GM19395 (cell line): ENCODE measurements at regions not wholly inside any gene's neighbourhood (a gene's known extent, or its start where the extent isn't known, plus 50 kb on each side); places are given as distances from the start of the nearest gene placed in this dataset.

Experiments
- ATAC-seq: cut with Tn5 transposase; IDR thresholded peaks from one replicate; pipeline ENCODE4 v1.9.1; 2021; ENCODE audit warnings: mild to moderate bottlenecking, moderate library complexity; ENCODE audit not compliant: unreplicated experiment

DNA sequence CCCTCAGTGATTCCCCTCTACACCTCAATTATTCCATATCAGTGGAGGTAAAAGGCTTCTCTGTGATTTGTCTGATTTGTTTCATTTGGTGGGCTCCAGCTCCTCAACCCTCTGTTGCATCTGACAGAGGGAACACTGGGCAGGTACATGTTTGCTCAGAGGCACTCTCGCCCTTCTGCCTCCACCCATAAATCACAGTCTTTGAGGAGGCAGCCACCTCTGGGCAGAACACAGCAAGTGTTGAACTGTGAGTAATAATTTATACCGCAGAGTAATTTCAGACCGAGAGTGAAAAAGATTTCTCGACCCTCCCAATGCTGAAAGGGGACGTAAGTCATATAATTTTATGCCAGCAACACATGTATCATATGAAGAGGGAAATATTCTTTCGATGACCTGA, 330.1 kb upstream of the PBX1 start:
- no peak for ATAC-seq

DNA sequence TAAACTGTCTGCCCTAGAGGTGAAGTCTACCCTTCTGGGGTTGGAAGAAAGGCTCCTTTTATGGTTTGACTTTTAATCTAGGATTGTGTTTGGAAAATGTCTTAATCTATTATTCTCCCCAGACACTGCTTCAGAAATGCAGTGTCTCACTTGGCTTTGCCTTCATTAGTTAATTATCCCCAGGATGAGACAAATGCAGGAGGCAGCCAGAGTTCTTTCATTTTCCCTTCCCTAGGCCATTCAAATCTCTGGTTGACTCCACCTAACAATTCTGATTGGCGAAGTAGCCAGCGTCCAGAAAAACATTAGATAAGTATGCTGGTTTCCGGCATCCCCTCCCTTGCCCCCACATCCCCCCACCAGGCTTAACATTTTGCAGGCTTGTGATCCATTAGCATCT, 325.8 kb upstream of the PBX1 start:
- no peak for ATAC-seq

DNA sequence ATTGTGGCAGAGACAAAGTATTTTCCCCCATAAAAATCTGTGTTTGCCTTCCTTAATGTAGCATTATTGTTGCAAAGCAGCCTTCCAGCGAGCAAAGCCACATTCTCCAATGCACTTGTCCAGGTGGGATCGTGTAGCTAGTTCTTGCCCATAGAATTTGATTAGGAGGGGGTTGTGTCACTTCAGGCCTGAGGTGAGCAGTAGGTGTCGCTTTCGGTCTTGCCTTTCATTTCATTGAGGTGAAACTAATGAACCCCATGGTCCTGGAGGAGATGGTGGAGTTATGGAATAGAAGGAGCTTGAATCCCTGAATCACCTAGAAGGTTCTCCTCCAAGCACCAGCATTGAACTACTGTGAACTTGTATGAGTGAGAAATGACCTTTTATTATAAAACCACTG, 318.9 kb upstream of the PBX1 start:
- ATAC-seq = no peak

DNA sequence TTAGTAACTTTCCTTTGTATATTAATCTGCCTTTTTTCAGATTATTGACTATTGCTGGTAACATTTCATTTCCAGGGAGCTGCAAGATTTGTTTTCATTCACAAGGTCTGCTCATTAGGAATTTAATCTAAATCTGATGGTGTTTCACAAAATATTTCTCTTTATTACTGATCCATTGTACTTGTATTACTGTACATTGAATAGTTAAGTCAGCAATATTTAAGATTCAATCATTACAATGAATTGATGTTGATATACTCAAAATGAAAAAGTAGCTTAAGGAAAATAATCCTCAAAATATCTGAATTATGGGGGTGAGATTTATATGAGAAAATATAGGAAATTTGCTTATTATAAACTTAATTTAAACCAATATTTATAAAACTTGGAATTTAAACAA, 308.6 kb upstream of the PBX1 start:
- no peak for ATAC-seq

DNA sequence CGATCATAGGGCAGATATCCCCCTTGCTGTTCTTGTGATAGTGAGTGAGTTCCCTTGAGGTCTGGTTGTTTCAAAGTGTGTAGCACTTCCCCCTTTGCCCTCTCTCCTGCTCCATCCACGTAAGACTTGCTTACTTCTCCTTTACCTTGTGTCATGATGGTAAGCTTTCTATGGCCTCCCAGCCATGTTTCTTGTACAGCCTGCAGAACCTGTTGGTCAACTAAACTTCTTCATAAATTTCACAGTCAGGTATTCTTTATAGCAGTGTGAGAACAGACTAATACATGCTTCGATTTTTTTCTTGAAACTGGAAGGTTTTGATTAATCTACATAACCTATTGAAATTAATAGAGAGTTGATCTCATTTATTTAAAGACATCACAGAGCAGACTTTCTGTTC, 302.5 kb upstream of the PBX1 start:
- no peak for ATAC-seq

DNA sequence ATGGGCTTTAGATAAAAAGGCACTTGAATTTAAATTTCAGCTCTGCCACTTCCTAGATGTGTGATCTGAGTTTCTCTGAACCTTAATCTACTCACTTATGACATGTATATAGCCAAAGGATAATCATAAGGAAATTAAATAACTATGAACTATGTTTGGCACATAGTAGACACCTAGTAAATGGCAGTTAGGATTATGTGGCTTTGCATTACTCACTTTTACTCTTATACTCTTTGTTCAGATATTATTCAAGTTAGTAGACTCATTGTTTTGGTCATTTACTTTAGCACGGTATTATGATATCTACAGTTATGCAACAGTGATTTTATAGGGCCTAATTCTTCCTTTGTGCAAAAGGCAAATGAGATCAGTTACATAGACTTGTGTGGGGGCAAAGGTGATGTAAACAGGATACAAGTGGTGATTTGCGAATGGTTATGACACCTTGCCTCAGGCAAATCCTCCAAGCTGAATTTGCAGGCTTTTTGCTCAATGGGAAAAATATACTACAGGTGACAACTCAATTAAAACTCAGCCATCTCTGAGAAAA, 297.2 kb upstream of the PBX1 start:
- no peak for ATAC-seq

DNA sequence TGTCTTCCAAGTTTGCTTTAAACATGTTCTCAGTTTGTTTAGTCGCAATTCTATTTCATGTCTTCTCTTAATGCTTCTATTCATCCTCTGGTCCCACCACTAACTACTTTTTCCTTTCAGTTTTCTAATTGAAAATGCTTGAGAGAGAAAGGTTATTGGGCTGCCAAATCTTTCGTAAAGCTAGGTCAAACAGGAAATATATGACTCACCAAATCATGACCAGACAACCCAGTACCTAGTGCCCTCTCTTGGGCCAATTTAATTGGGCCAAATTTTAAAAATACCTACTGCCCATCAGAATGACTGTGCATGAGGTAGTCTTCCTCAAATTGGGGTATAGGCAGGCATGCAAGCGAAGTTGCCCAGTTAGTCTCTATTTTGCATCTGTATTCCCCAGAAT, 295.4 kb upstream of the PBX1 start:
- ATAC-seq = no peak

DNA sequence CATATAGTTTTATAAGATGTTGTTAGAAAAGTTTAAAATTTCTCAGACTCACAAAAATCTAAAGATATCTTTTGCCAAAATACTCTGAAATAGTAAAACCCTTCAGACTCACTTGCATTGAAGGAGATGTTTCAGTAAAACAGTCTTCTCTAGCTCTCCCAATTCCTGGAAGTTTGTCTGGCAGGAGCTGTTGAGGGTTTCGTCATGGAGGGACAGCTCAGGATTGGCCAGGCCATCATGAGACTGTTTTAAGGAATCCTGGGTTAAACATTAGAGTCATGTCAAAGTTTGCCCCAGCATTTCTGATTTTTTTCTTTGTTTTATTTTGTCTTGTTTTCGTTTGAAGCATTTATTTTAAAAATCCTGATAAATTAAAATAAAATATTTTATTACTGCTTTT, 293.8 kb upstream of the PBX1 start:
- no peak for ATAC-seq

DNA sequence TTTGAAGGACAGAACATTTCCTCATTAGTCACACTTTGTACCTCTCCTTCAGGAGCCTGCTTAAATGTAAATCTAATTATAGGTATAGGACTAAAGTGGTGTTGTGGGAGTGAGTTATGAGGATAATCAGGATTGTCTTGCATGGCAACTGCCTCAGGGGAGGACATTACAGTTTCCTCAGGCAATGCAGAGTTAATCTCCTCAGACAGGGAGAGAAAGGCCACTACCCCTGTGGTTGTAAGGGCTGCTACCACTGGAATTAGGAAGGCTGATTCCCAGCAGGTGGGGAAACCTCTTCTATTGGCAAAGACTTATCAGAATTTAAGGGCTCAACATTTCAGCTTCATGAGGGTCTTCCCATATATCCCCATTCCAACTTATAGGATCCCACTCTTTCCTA, 286.8 kb upstream of the PBX1 start:
- ATAC-seq = no peak

DNA sequence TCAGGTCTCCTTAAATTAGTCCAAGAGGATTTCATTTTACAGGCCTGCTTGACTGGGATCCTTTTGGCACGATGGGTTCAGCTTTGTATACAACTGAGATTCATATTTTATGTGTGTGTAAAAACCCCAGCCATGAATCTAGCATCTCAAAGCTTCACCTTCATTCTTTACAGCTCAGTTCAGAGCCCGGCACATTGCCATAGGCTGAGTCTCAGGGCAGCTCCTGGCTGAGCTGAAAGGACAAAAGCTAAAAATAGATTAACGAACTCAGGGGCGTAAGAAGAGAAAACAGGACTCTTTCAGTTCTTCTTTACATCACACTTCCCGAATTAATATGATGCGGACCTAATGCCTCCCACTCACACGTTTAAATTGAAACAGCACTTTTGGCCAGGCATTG, 262.8 kb upstream of the PBX1 start:
- no peak for ATAC-seq

DNA sequence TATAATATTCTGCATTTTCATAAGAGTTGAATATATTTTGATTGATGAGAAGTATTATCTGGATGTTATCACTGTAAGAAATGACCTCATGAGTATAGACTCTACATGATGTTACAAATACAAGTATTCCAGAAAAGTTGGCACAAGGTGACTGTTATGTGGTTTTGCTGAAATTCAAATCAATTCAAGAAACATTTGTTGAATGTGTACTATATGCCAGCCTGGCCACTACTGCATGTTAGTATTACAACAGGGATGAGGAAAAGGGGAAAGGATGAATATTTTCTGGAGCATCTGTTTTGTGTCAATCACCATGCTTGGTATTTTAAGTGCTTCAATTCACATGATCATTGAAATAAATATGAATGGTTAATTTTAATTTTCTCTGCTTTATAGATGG, 250.9 kb upstream of the PBX1 start:
- ATAC-seq = no peak

DNA sequence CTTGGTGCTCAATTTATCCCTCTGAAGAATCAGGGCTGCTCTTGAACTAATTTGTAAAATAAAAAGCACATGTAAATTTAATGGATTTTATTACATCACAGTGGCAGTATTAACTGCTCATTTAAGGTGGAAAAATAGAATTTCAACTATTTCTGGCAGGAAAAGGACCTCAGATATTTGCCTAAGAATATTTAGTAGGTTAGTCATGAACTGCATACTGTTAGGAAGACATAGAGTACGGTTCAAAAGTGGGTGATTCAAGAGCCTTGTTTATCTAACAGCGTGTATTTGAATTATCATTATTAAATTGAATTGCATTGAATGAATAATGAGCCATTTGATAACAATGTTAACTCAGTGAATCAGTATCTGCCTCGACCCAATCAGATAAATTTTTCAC, 248.8 kb upstream of the PBX1 start:
- ATAC-seq = no peak

DNA sequence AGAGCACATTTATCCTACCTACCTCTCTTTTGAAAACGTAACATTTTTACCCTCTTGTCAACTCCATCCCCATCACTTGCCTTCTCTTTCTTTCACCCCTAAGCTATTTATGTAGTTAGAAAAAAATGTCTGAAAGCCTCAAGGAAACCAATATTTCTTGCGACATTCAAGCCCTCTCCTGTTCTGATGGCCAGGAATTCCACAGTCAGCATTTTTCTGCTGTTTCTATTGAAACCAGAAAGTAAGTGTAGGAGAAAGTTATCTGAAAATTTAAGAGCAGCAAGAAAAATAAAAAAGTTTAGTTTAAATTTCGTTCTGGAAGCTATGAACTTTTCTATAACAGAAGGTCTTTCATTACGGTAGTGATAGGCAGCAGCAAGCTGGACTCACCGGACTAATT, 247.6 kb upstream of the PBX1 start:
- no peak for ATAC-seq

DNA sequence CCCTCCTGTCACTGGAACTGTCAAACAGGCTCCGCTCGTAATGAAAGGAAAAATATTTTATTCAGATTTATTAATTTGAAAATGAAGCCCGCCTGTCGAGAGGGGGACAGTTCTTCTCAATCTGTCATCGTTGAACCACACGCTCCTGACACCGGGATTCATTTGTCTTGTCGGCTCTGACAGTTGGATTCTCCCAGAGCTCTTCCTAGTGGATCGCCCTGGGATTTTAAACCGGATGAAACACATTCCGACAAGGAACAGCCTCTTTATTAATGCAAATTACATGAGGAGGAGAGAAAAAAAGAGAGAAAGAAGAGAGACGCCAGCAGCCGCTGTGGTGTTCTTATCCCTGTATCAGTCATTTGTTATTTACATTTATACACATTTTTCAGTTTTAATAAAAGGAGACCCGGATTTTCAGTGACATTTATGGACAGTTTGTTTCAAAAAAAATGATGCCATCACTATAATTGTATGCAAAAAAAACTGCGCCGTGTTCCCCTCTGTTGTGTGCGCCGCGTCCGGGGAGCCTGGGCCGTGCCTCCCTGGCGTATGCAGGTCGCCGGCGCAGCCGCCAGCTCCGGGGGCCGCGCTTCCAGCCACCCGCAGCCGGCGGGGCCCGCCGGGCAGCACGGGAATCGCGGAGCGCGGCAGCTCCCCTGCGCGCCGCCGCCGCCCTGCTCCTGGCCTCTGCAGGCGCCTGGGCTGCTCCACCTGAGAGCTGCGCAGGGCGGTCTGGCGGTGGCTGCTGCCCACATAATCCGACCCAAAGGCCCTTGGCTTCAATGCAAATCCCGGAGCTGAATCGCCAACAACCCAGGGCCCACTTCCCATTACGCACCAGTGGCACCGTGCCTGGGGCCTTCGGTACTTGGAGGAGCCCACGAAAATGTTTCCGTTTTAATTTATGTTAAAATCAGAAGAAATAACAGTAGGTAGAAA, 237.9 kb upstream of the PBX1 start:
- no peak for ATAC-seq

DNA sequence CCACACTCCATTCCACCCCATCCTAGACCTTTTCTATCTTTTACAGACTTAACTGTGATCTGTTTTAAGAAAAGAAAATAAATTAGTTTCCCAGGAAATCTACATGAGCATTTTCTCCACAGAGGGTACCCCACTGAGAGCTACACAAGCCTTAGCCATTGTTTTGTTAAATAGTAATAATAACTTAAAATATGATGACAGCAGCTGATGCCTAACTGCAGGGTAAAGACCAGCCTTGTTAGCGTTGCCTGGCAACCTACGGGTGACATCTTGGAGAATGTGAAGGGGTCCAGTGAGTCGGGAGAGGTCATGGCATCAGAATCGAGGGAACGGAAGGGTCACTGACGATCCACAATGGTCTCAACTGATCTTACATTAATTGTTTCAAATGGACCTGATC, 233.2 kb upstream of the PBX1 start:
- no peak for ATAC-seq

DNA sequence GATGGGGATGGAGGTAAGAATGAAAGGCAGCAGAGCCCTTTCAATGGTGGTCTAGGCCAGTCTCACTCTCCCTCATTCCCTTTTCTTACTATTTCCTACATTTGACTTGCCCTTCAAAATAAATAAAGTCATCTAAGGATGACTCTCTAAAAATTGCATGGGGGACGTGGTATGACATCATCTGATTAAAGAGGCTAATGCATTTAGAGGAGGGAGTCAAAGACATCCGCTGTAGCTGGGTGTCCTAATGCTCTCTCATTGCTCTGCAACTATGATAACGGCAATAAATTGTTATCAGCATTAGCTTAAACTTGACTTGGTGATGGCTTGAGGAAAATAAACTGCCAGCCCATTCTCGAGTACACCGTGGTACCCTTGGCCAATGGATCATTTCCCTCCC, 225.6 kb upstream of the PBX1 start:
- no peak for ATAC-seq

DNA sequence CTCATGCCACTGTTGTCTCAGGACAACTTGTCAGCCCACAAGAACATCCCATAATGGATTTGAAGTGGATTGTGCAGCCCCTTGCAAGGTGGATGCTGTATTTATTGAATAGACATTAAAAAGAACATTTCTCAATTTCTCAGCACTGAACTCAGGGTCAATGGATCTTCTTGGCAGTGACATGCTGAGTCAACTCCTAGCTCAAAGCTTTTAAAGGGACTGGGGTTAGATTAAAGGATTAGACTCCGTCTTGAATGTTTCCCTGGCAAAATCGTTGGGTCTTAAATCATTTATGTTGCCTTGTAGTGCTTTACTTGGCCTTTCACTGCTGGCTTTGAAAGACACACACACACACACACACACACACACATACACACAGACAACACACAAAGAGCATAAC, 221.6 kb upstream of the PBX1 start:
- ATAC-seq = no peak

DNA sequence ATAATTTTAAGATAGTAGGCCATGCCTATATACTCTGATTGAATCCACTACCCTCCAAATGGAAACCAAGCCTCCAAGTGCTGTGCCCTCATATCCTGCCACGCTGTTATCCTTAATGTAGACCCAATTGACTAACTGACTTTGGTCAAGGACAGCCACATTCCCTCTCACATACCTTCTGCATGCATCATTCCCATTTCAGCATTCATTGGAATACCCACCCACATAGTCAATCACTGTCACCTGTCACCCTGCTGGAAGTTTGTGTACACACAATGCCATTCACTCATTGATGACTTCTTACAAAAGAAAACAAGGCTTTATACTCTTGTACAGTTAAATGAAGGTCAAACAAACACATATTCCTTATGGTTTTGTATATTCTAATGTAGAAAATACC, 221.1 kb upstream of the PBX1 start:
- no peak for ATAC-seq

DNA sequence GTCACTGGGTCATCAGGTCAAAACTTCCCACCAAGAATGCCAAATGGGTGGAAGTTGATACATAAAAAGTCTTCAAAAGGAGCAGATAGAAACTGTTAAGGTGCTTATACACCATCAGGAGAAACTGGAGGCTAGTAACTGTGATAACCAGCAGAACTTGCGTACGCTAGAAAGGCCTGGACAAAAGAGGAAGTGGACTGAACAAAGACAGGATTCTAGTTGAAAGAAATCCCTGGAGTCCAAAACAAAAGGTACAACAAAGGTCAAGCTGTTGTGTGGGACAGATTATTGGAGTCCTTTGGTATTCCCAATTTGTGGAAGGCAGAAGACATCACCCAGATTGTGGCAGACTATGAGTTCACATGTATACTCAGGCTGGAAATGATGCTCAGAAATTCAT, 215.8 kb upstream of the PBX1 start:
- no peak for ATAC-seq

DNA sequence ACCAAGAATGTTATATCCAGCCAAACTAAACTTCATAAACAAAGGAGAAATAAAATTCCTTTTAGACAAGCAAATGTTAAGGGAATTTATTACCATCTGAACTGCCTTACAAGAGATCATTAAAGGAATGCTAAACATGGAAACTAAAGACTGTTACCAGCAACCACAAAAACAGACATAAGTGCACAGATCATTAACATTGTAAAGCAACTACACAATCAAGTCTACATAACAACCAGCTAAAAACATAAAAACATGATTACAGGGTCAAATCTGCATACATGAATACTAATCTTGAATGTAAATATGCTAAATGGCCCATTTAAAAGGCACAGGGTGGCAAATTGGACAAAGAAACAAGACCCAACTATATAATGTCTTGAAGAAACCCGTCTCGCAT, 211.0 kb upstream of the PBX1 start:
- no peak for ATAC-seq

DNA sequence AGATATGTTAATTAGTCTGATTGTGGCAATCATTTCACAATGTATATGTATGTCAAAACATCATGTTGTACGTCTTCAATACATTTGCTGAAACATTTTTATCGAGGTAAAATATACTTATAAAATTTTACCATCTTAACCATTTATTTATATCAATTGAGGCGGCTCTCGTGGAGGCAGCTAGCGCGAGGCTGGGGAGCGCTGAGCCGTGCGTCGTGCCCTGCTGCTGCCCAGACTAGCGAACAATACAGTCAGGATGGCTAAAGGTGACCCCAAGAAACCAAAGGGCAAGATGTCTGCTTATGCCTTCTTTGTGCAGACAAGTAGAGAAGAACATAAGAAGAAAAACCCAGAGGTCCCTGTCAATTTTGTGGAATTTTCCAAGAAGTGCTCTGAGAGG, 202.5 kb upstream of the PBX1 start:
- ATAC-seq = no peak

DNA sequence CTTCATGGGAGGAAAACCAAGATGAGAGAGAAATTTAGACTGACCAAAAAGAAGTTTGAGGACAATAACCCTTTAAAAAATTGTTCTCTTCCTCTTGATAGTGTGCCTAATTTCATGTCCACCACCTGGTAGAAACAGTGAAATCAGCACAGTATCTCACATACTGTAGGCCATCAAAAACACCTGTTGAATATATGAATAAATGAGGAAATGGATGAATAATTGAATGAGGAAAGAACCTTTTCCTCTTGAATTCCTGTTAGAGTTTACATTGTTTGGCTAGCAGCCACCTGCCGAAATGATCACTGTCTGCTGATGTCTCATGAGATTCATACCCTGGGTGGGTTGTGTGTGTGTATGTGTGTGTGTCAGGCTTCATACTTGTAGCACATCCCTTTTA, 198.7 kb upstream of the PBX1 start:
- no peak for ATAC-seq

DNA sequence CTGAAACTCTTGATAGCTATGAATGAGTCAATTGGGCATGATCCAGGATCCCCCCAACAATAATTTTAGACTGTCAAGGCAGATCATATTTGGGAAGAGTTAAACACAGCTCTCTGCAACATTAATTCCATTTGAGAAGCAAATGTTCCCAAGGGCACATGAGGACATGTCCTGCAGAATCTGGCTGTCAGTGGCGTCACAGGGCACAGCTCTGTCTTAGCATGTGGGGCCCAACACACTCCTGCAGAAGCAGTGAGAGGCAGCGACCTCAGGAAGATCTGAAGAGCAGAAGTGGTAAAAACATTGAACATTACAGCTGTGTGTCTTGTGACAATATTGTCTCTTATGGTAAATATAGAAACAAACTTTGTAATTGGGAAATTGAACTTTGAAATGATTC, 197.1 kb upstream of the PBX1 start:
- ATAC-seq = no peak
